HG03457 (cell line): ENCODE measurements at regions not wholly inside any gene's neighbourhood (a gene's known extent, or its start where the extent isn't known, plus 50 kb on each side); places are given as distances from the start of the nearest gene placed in this dataset.

Experiments used
- ATAC-seq: cut with Tn5 transposase; IDR thresholded peaks from one replicate; pipeline ENCODE4 v1.9.1; 2021; ENCODE audit warnings: moderate number of reproducible peaks; ENCODE audit not compliant: unreplicated experiment

- ATAC-seq: no peak
These were observed 311.6 kb upstream of the SEMA3A start for GRCh38 chr7:84506151-84506550.

- ATAC-seq: no peak
These were observed 307.6 kb upstream of the SEMA3A start for GRCh38 chr7:84502239-84502638.

GRCh38 chr7:84497873-84498272 lies 303.3 kb upstream of the SEMA3A start:
- ATAC-seq: no peak

DNA sequence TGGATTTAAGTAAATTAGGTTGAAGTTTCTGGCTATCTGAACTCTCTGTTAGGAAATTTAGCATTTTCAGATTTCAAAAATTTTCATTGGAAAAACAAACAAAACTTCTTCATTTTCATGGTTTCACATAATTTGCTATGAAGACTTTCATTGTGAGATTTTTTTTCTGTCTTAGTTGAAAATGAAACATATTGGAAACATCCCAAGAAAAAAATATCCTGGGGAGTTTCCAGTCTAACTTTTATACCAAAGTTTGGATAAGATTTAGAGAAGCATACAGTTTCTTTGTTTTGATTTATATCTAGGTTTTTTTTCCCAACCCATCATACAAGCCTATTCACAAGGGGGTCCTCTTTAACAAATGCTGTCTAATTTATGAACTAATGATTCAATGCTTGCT lies 300.5 kb upstream of the SEMA3A start:
- ATAC-seq: no peak

DNA sequence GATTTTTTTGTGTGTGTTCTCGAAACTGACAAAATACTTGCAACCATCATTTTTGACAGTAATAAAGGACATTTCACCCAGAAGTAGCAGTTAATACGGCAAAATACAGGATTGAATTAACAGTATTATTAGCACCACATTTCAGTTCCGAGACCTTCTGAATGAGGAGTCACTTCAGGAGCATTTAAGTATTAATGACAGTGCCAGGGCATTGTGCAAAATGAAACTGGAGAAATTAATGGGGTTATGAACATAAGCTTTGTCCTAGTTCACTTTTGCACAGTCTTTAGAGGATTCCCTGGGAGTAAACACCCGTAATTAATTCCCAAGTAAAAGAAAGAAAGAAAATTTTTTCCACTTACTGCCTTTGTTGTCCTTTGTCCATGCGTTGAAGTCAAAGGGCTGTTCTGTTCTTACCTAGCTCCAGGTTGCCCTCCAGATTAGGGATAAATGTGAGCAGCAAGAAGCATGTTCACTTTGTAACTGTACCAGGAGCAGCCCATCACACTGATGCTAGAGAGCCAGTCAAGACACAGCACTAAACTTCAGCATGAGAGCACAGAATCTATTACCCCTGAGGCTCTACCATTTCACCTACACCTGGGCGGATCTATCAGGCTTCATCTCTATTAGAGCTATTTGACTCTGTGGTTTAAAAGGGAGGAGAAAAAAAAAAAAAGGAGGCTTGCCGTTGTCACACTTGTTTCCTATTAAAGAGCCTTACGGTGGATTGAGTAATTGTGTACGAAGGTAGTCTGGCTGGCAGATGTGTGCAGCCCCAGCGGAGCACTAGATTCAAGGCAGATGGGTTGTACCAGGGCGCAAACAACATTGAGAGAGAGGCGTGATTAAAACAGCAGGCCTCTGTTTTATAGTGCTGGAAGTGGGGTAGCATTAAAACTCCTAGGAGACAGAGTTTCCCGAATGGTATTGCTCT lies 297.8 kb upstream of the SEMA3A start:
- ATAC-seq: no peak

- ATAC-seq: no peak
These were observed 296.1 kb upstream of the SEMA3A start for GRCh38 chr7:84490661-84491060.

GRCh38 chr7:84484502-84485079 lies 290.0 kb upstream of the SEMA3A start:
- no peak for ATAC-seq

DNA sequence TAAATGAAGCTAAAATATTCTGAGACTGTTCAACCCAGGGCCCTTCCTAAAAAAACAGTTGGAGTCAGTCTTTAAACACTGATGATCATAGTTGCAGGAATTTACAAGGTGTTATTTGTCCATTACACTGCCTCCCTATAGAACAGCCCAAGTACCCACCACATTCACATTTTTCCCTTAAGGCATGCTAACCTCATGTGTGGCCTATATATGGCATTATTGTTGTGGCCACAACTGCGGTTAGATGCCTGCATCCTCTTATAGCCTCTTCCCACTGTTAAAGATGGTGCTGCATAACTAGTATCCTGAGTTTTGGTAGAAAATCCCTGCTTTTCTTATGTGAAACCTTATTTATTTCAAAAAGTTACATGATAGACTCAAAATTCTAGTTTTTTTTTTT lies 287.9 kb upstream of the SEMA3A start:
- ATAC-seq: no peak

DNA sequence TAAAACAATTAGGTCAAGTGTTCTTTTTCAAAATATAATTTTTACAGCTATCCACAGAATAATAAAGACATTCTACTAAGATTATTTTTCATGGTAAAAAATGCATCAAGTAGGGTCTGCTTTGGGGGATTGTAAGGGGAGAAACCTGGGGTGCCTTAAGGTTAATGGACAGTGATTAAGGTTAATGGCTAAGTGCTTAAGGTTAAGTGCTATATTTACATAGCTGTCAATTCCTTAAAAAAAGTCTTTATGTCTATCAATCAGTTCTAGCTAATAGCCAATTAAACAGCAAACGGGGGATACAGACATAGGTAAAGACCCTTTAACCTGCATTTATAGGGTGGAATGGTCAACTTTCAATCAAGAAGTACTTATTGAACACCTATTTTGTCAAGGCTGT lies 284.5 kb upstream of the SEMA3A start:
- no peak for ATAC-seq

DNA sequence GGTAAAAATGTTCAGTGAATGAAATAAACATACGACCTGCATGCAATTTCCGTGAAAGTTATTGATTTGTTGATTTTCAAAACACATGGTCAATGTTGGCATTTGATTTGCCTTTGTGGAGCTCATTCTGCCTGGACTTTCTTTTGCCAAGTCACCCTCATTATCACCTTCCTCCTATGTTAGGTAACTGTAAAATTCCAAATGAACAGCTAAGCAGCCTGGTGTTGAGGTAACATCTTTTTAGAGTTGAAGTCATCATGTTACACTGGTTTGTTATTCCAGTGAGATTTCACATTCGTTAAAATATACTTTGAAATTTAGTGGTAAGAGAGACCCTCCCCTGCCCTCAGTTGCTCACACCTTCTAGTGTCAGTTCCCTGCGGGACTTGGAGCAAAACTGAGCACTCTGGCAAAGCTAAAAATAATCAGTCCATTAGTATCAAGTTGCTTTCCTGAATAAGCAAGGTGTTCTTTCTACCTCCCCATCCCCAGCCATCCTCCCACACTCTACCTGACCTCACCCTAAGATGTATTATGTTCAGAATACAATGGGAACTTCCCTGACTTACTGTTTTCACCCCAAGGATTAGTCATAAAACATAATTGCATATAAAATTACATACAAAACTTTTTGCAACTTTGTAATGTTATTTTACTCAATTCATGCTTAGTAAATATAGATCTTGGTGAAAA lies 283.3 kb upstream of the SEMA3A start:
- no peak for ATAC-seq

- ATAC-seq: no peak
These were observed 279.8 kb upstream of the SEMA3A start for GRCh38 chr7:84474436-84474835.

DNA sequence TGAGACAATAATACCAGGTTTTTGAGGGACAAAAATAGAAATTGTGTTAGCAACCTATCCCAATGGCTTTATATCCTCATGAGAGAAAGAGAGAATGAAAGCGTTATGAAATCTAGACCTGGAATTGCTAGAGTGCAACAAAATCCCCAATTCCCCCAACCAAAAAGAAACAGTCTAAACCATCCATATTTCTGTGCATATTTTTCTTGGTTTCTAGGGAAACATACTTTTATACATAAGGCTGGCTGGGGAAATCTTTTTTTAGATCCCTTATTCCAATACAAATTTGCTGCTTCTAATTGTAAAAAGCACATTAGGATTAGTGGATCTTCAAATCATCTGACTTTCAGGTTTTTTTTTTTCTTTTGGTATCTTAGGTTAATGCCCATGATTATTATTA lies 277.0 kb upstream of the SEMA3A start:
- ATAC-seq: no peak

GRCh38 chr7:84469034-84469433 lies 274.4 kb upstream of the SEMA3A start:
- ATAC-seq: no peak

- ATAC-seq: no peak
These were observed 267.7 kb upstream of the SEMA3A start for GRCh38 chr7:84462259-84462658.

DNA sequence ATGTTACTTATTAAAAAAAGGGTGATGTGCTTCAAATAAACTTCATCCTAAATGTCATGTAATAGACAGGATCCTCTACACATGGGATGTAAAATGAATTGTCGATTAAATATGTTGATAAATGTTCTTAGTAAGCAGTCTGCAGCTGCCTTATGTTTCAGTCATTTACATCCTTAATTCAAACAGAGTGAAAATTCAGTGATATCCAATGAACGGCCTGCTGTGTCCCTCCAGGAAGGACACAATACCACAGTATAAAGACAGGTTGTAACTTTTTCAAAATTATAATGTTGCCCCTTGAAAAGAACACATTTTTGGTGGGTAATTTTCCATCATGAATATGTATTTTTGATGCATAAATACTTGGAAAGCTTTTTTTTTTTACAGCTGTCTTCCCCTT lies 266.5 kb upstream of the SEMA3A start:
- no peak for ATAC-seq

- no peak for ATAC-seq
These were observed 261.2 kb upstream of the SEMA3A start for GRCh38 chr7:84455788-84456187.

GRCh38 chr7:84454174-84454959 lies 259.8 kb upstream of the SEMA3A start:
- no peak for ATAC-seq

- ATAC-seq: no peak
These were observed 258.0 kb upstream of the SEMA3A start for GRCh38 chr7:84452618-84453017.

GRCh38 chr7:84450772-84451171 lies 256.2 kb upstream of the SEMA3A start:
- no peak for ATAC-seq

DNA sequence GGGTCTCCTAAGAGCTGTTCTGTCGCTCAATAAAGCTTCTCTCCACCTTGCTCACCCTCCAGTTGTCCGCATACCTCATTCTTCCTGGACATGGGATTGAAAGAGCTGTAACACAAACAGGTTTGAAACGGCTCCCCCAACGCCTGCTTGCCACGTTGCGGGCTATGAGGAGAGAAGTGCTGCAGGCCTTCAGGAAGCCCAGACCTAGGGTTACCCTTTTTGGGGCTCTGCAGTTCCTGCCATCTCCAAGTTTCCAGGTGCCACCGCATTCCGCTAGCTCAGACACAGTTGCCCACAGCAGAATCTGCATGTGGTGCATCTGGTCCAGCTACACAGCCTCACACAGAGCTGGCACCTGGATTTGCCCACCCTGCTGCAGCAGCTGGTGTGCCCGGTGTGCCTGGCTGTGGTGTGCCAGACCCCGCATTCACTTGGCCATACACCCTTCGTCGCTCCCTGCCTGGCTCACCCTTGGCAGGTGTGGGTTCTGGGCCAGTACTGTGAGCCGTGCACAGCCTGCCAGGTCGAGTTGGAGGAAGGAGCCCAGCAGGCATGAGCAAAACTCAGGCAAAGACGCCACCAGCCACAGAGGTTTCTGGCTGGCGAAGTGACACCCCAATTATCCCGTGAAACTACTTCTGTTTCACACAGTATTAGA lies 253.2 kb upstream of the SEMA3A start:
- no peak for ATAC-seq
